Endothelial cell of umbilical vein (primary cell): ENCODE measurements at regions not wholly inside any gene's neighbourhood (a gene's known extent, or its start where the extent isn't known, plus 50 kb on each side); places are given as distances from the start of the nearest gene placed in this dataset.

Experiments used
- BruUV-seq: library from RNA; stranded (reverse); fragments of 400-500 nt; replicated peaks from 2 replicates; lab custom pipeline; 2021; lab: Mats Ljungman, UMichigan
- CTCF ChIA-PET: fragments of 300-600, 350-600 bp; sonication (Branson Sonifier 250); formaldehyde crosslinking; loops from one replicate; lab custom pipeline; 2021; ENCODE audit warnings: antibody characterized with exemption, inconsistent platforms; lab: Charles Lee
- POLR2A ChIA-PET: fragments of 300-600, 350-600 bp; sonication (Branson Sonifier 250); formaldehyde crosslinking; loops from one replicate; lab custom pipeline; 2021; ENCODE audit warnings: antibody characterized with exemption, inconsistent platforms; lab: Charles Lee
- DNase-seq: peaks from one replicate; pipeline ENCODE4 v3.0.0-alpha.2; 2011; ENCODE audit warnings: low read depth, low spot score
- FAIRE-seq: peaks from 2 replicates; lab custom pipeline; 2011; peaks lifted over from hg19 to GRCh38; lab: Jason Lieb, UNC
- H2AFZ ChIP-seq: 2 replicates; pipeline ENCODE4 v1.6.0; 2012; ENCODE audit warnings: low read depth, low read length, control low read depth, inconsistent platforms
- H3K27ac ChIP-seq: 2 replicates; pipeline ENCODE4 v1.5.1; 2011; ENCODE audit warnings: low read depth, mild to moderate bottlenecking, control low read depth, low read length, moderate library complexity; ENCODE audit not compliant: insufficient read depth
- H3K27me3 ChIP-seq, 2 experiments: 2 replicates each; pipeline versions ENCODE4 v1.6.0 to v1.6.1; 2011; ENCODE audit warnings: low read length in 2 of 2, mixed read lengths in 1 of 2; ENCODE audit not compliant: control insufficient read depth in 2 of 2, insufficient read depth in 2 of 2
- H3K36me3 ChIP-seq, 2 experiments: 2 replicates in 1 of 2; 3 replicates in 1 of 2; pipeline ENCODE4 v1.5.1; 2011; ENCODE audit warnings: low read length in 2 of 2, mild to moderate bottlenecking in 1 of 2, moderate library complexity in 1 of 2; ENCODE audit not compliant: control insufficient read depth in 2 of 2, insufficient read depth in 2 of 2; ENCODE audit errors: extremely low read depth in 1 of 2
- H3K4me1 ChIP-seq: 3 replicates; pipeline ENCODE4 v1.5.1; 2011; ENCODE audit warnings: mild to moderate bottlenecking, low read length; ENCODE audit not compliant: control insufficient read depth, insufficient read depth; ENCODE audit errors: extremely low read depth
- H3K4me2 ChIP-seq: 2 replicates; pipeline ENCODE4 v1.6.1; 2011; ENCODE audit warnings: low read length, control low read depth, mixed read lengths; ENCODE audit not compliant: insufficient read depth
- H3K4me3 ChIP-seq, 3 experiments: fragments of 200-600 bp in 1 of 3; sonication (generic), shearing (Covaris generic) in 1 of 3; replicated peaks in 1 of 3; 2 replicates each; pipeline ENCODE4 v1.5.1; 2011 to 2016; ENCODE audit warnings: control low read depth in 3 of 3, low read length in 3 of 3, mild to moderate bottlenecking in 2 of 3, inconsistent platforms in 1 of 3, low read depth in 1 of 3, moderate library complexity in 1 of 3; ENCODE audit not compliant: insufficient read depth in 1 of 3
- H3K79me2 ChIP-seq: 2 replicates; pipeline ENCODE4 v1.6.0; 2012; ENCODE audit warnings: low read length, inconsistent platforms; ENCODE audit not compliant: control insufficient read depth, insufficient read depth
- H3K9ac ChIP-seq: replicated peaks from 2 replicates; pipeline ENCODE3; 2011; ENCODE audit warnings: low read length, control low read depth; ENCODE audit not compliant: insufficient read depth; ENCODE audit errors: extremely low read depth
- H3K9me1 ChIP-seq: replicated peaks from 3 replicates; pipeline ENCODE4 v1.6.0; 2011; ENCODE audit warnings: mild to moderate bottlenecking, low read length; ENCODE audit not compliant: control insufficient read depth, insufficient read depth; ENCODE audit errors: extremely low read depth
- H3K9me3 ChIP-seq: replicated peaks from 2 replicates; pipeline ENCODE4 v1.5.1; 2012; ENCODE audit warnings: low read length, inconsistent platforms; ENCODE audit not compliant: control insufficient read depth, insufficient read depth
- H4K20me1 ChIP-seq: replicated peaks from 2 replicates; pipeline ENCODE3; 2011; ENCODE audit warnings: mild to moderate bottlenecking, low read length; ENCODE audit not compliant: control insufficient read depth, insufficient read depth; ENCODE audit errors: extremely low read depth
- CTCF ChIP-seq, 2 donors: IDR thresholded peaks; 1 replicate in 1 of 2; 2 replicates in 1 of 2; pipeline ENCODE4 v1.5.1; 2011; ENCODE audit warnings: low read length in 2 of 2, mild to moderate bottlenecking in 2 of 2, moderate library complexity in 2 of 2, control low read depth in 1 of 2, inconsistent platforms in 1 of 2, low read depth in 1 of 2; ENCODE audit not compliant: insufficient read depth in 1 of 2; ENCODE audit errors: extremely low read depth in 1 of 2
- EZH2 ChIP-seq: IDR thresholded peaks from 2 replicates; pipeline ENCODE4 v1.6.1; 2012; ENCODE audit warnings: borderline replicate concordance, low read depth, mild to moderate bottlenecking, moderate library complexity, low read length, inconsistent platforms; ENCODE audit not compliant: severe bottlenecking
- FOS ChIP-seq: IDR thresholded peaks from 2 replicates; pipeline ENCODE4 v1.6.1; 2011; ENCODE audit warnings: mild to moderate bottlenecking, low read length, moderate library complexity, borderline replicate concordance; ENCODE audit not compliant: insufficient read depth
- GATA2 ChIP-seq: IDR thresholded peaks from 2 replicates; pipeline ENCODE4 v1.7.0; 2011; ENCODE audit warnings: low read depth, mild to moderate bottlenecking, moderate library complexity, mixed read lengths, low read length; ENCODE audit not compliant: insufficient read length, insufficient read depth
- JUN ChIP-seq: IDR thresholded peaks from 2 replicates; pipeline ENCODE4 v1.6.1; 2011; ENCODE audit warnings: borderline replicate concordance, low read depth; ENCODE audit not compliant: insufficient read length, insufficient read depth
- MYC ChIP-seq: IDR thresholded peaks from one replicate; pipeline ENCODE4 v1.6.1; 2011; ENCODE audit warnings: mild to moderate bottlenecking, low read depth, low read length
- POLR2A ChIP-seq: IDR thresholded peaks from 2 replicates; pipeline ENCODE4 v1.6.1; 2012; ENCODE audit warnings: low read depth, mild to moderate bottlenecking, control low read depth, low read length
- POLR2AphosphoS5 ChIP-seq: IDR thresholded peaks from 2 replicates; pipeline ENCODE4 v1.6.1; 2012; ENCODE audit warnings: low read depth, mild to moderate bottlenecking, control low read depth, low read length, moderate library complexity; ENCODE audit not compliant: insufficient read depth
- dilution Hi-C: fragments of 300-500 bp; cut with MboI; formaldehyde crosslinking; loops from one replicate; pipeline ENCODE4 v1.15.0; 2019; ENCODE audit warnings: low sequenced_read_pairs; ENCODE audit not compliant: extremely low pct_ligation_motif_present
- intact Hi-C: fragments of 100-400 bp; cut with micrococcal nuclease; formaldehyde crosslinking; loops from one replicate; pipeline ENCODE4 v1.10.0; 2022
- TF ChIP-seq, protein P1 (sequence below): IDR thresholded peaks from 2 replicates; pipeline ENCODE4 v1.6.1; 2011; ENCODE audit not compliant: insufficient read depth, insufficient read length

GRCh38 chr1:218529646-218530300, 184.6 kb downstream of the TGFB2 start:
- Histone ChIP-seq H4K20me1 (no peaks in the 10 kb centered on the region), H3K9me1 (no peaks in the 10 kb centered on the region), H3K27ac (no peak overlapping the region), H3K4me1 (peaks cover 4% of the 10 kb centered on the region), H2AFZ (no peak overlapping the region), H3K4me3 (no peak overlapping the region), H3K36me3 (no peaks in the 10 kb centered on the region), H3K9ac (no peak overlapping the region), H3K4me2 (no peak overlapping the region), H3K27me3 (no peaks in the 10 kb centered on the region), H3K9me3 (no peaks in the 10 kb centered on the region), H3K79me2 (no peaks in the 10 kb centered on the region)
- BruUV-seq, result no TSS peak
- no peak for FAIRE-seq
- intact Hi-C loops, result loop anchor here (10.0 kb wide), 2 partner anchors 175 to 1035 kb away; no protein-coding TSS in a partner anchor
- dilution Hi-C loops, result no loop called here
- no peak for DNase-seq
- TF ChIP-seq POLR2AphosphoS5 (no peak), FOS (no peak), GATA2 (no peak), EZH2 (no peak), JUN (no peak), CTCF (IDR thresholded peaks at IDR 0.05; ENCODE audit: extremely low read depth in 1 of 2, insufficient read depth in 1 of 2, low read depth in 1 of 2, low read length in 2 of 2) (no peak), POLR2A (no peak), MYC (no peak)
- TF ChIP-seq, protein P1, sequence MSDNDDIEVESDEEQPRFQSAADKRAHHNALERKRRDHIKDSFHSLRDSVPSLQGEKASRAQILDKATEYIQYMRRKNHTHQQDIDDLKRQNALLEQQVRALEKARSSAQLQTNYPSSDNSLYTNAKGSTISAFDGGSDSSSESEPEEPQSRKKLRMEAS, result no peak
- POLR2A ChIA-PET, result no interaction called here
- CTCF ChIA-PET, result interaction anchor here (0.7 to 1.6 kb wide), 6 partner anchors 9 to 31 kb away, joined by 3 to 4 read pairs (median 3); no protein-coding TSS in a partner anchor
